G401 (cell line): ENCODE measurements at regions not wholly inside any gene's neighbourhood (a gene's known extent, or its start where the extent isn't known, plus 50 kb on each side); places are given as distances from the start of the nearest gene placed in this dataset.
"Not testable (repeated sequence)": the region's sequence is repeated elsewhere in the genome, so short reads cannot be mapped to it uniquely, and the experiment has no call there.

Experiments
- DNase-seq: peaks from one replicate; pipeline ENCODE4 v3.0.0-alpha.2; 2015; ENCODE audit warnings: low spot score
- in situ Hi-C: cut with HindIII; loops from 2 replicates; pipeline ENCODE4 v1.10.0; 2016; ENCODE audit warnings: low sequenced_read_pairs, mixed read lengths

DNA sequence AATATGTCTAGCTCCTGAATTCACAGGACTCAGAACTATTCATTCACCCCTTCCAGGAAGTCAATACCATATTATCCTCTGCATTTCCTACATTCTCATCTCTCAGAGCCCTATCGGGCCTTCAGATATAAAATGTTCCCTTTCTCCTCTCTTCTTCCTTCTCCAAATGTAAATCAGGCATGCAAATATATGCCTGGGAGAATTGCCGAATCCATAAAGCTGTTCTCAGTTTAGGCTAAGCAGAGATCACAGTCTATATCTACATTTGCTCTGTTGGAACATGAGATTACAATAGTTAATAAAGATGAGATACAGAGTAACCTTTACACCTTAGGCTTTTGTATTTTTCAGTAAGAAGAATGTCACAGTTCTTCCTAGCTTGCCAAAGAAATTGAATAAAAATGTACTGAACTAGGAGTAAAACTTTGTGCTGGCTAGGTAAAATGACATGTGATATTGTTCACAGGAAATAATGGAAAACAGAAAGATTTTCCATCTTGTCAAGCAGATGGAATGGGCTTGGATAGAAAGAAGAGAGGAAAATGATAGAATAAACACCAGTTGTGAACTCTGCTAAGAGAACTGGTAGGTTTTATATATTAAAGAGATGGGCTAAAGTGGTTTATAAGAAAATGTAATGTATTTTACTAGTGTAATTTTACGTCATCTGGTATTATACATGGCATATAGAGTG is 161.5 kb downstream of the NRIP1 start:
- no peak for DNase-seq
- in situ Hi-C loops: no loop called here

DNA sequence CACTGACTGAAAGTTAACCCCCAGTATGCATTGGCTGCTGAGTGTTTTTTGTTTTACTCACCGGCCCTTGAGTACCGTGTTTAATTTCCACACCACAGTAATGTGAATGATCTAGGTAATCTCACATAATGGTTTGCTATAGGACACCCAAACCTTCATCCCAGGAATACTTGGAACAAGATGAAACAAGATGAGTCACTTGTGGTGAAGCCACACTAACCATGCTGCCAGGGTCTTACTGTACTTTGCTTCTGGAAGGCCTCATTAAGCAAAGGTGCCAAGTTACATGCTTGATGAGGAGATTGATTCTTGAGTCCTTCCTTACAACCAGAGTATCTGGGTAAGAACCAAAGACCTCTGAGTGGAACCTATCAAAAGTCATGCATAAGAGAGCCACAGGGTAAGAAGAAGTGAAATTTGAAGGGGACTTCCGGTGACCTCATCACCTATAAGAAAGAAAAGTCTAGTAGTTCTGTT is 163.3 kb downstream of the NRIP1 start:
- DNase-seq: no peak
- in situ Hi-C loops: no loop called here

DNA sequence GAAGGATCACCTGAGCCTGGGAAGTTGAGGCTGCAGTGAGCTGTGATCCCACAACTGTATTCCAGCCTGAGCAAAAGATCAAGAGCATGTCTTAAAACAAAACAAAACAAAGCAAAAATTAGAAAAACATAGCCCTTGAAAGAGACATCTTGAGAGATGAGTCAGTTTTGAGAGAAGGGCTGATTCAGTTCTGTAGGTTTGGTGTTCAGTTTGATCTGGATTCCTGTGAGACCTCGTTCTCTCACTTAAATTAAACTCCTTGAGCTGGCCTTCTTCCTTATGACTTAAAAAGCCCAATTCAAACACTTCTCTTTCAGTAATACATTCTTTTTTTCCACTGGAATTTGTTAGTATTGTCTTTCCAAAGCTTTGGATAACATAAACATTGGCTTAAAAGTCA is 164.2 kb downstream of the NRIP1 start:
- no peak for DNase-seq
- in situ Hi-C loops: no loop called here

DNA sequence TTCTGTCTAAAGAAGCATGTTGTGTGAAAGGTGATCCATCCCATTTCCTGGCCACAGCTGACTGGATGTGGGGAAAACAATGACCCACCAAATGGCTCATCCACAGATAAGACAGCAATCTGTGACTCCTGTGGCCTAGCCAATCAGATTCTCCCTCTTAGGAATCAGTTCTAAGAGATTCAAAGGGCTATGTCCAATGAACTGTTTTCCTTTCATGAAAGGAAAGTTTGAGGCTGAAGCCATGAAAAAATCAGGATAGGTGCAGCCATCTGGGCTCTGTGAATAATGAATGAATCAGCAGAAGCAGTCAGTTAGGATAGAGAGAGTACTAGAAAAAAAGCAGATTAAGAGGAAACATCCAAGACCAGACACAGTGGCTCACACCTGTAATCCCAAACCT is 164.7 kb downstream of the NRIP1 start:
- in situ Hi-C loops: no loop called here
- DNase-seq: no peak

DNA sequence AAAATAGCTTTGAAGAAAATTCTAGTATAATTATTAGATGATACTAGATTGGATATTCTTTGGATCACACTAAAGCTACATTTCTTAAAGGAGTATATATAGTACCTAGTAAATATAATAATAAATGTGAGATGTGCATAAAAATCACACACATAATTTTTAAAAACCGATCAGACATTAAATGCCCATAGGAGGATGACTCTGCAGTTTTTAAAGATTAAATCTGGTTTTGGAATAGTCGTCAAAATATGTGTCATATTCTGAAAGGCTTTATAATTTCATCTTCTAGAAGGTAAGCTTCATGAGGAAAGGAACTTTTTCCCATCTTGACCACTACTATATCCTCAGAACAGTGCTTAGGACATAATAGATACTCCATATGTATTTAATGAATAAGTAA is 169.0 kb downstream of the NRIP1 start:
- in situ Hi-C loops: no loop called here
- no peak for DNase-seq

DNA sequence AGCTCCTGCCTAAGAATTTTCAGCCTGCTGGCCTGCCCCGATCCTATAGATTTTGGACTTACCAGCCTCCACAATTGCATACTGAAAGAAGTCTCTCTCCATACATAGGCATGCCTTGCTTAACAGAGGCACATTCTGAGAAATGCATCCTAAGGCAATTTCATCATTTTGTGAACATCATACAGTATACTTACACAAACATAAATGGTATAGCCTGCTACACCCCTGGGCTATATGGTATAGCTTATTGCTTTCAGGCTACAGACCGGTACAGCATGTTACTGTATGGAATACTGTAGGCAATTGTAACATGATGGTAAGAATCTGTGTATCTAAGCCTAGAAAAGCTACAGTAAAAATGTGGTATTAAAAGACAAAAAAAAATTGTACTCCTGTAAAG is 174.7 kb downstream of the NRIP1 start:
- in situ Hi-C loops: no loop called here
- no peak for DNase-seq

DNA sequence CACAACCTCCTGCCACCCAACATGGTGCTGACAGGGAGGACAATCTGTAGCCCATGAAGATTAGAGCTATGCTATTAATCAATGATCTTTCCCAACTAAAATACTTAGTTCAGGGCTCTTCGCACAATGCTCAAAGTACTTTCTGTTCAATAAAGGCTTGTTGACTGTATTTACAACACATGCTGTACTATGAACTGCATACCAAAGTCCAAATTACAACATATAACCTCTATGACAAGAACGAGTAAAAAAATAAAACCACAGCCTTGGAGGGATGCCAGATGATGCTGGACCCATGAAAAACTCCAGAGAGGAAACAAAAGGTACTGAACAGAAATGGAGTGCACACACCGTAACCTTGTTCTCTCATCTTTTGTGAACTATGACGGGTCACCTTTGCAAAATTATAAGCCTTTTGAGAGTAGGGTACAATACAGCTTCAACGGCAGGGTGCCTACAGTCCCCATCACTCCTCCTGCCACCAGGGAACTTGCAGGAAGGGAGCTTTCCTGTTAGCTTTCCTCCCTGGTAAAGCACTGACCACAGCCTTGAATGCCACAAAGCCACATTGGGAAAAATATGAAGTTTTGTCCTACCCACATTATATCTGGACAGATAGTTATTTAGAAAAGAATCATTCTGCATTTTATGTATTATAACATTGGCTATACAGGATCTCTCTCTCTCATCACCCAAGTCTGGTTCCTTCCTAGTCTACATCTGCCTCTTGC is 175.6 kb downstream of the NRIP1 start:
- in situ Hi-C loops: no loop called here
- no peak for DNase-seq

DNA sequence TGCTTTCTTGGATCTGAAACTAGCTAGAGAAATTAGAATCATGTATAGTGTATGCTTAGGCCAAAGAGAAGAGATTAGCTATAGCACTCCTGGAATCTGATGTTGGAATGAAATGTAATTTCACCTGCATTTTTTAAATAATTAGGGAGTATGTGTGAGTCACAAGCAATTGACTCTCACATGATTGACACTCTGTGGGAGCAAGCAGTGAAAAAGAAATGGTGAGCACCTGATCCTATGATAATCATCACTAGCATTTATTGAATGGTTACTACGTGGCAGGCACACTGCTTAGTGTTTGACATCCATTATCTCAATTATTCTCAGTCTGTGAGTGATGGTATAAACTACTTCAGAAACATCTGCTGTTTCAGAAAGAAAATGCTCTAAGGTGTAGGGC is 176.6 kb downstream of the NRIP1 start:
- no peak for DNase-seq
- in situ Hi-C loops: no loop called here

DNA sequence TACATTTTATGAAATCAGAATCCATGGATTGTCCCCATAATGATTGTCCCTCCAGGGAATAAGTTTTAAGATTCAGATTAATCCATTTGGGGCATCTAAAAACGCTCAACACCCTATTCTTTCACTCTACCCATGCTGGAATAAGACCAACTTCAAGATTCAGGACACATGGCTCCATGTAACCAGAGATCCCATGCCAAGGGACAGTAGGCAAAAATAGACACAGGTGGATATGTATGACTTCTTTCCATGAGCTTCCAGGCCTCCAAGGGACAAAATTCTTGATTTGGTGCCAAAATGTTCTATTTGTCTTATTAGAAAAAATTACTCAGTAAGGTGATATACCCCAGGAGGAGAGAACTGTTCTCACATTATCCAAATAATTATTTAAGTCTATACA is 178.8 kb downstream of the NRIP1 start:
- peak; percentile 75 for DNase-seq
- in situ Hi-C loops: no loop called here

DNA sequence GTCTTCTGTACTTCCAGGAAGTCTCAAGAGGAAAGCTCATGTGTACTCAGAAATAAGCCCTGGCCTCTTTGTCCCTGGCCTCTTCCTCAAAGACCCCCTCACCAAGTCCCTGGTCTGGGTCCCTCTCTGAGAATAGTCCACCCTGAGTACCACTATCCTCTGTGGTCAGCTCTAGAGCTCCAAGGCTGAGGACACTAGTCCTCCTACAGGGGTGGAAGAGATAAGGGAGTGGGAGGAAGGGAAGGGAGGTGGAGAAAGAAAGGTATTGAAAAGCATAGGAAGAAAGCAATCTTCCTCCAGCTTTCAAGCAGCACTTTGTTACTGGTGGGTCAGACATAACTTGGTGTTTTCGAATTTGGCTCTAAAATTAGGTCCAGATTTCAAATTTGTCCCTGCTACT is 181.4 kb downstream of the NRIP1 start:
- in situ Hi-C loops: no loop called here
- DNase-seq: no peak

DNA sequence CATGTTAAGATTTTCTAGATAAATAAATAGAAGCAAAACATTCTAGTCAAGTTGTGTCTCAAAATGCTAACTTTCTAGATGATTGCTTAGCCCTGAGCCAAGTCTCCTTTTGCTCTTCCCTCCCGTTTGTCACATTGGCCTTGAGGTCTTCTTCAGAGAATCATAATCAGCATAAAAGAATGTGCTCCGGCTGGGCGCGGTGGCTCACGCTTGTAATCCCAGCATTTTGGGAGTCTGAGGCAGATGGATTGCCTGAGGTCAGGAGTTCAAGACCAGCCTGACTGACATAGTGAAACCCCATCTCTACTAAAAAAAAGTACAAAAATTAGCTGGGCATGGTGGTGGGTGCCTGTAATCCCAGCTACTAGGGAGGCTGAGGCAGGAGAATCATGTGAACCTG is 182.3 kb downstream of the NRIP1 start:
- in situ Hi-C loops, DNase-seq: not testable (repeated sequence)

DNA sequence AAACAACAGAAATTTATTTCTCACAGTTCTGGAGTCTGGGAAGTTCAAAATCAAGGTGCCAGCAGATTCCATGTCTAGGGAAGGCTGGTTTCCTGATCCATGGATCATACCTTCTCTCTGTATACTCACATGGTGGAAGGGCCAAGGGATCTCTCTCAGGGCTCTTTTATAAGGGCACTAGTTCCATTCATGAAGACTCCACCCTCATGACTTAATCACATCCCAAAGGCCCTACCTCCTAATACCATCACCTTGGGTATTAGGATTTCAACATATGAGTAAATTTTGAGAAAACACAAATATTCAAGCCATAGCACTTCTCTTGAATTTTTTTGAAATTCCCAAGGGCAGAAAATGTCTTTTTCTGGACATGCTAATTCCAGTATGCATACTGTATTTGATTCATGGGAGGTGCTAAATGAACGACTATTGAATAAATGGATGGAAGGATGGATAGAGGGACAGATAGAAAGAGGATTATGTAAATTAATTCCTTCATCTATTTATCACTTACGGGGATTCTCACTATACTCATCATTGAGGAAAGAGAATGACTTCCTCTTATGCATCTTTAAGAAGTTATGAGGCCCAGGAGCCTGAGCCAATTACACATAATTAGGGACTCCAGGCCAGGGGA is 182.8 kb downstream of the NRIP1 start:
- no peak for DNase-seq
- in situ Hi-C loops: no loop called here

DNA sequence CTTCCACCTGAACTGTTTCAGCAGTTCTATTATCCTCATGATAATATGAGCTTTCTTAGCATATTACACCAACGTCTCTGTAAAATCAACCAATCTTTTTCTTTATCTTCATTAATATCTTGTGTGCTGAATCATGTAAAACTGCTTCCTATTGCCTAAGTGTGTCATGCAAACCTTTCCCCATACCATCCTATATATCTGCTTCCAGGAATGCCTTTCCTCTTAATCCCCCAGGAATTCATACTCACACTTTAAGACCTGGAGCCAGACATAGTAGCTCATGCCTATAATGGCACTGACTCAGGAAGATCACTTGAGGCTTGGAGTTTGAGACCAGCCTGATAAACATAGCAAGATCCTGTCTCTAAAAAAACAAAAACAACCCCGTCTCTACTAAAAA is 183.9 kb downstream of the NRIP1 start:
- no peak for DNase-seq
- in situ Hi-C loops: no loop called here

DNA sequence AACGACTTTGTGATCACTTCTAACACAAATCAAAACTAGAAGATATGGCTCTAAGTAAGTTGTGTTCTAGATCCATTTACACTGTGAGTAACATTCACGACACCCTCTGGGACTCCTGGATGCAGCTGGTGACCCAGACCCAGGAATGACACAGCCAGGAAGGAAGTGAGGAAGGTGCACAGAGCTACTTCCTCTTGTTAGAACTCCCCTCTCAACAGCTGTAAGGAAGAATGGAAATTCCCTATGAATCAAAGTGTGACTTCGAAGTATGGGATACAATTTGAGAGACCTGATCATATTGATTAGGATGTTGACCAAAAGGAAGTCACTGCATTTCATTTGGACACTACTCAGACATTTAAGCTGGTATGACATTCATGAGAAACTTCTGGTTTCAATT is 185.3 kb downstream of the NRIP1 start:
- no peak for DNase-seq
- in situ Hi-C loops: no loop called here

DNA sequence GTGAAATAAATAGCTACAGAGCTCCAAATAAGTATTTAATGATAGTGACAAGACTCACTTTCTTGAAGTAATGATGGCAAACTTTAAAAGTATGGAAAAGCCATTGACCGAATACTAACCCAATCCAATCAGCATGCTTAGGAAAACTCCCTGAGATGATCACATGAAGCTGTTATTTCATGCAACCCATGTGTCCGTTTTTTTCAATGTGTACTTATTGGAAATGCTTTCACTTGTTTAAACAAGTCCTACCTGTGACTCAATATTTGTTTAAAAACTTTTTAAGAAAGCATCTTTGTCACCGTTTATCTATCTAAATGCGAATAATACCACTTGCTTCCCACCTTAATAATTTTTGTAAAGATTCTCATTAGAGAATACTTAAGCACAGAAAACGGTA is 185.8 kb downstream of the NRIP1 start:
- DNase-seq: no peak
- in situ Hi-C loops: no loop called here

DNA sequence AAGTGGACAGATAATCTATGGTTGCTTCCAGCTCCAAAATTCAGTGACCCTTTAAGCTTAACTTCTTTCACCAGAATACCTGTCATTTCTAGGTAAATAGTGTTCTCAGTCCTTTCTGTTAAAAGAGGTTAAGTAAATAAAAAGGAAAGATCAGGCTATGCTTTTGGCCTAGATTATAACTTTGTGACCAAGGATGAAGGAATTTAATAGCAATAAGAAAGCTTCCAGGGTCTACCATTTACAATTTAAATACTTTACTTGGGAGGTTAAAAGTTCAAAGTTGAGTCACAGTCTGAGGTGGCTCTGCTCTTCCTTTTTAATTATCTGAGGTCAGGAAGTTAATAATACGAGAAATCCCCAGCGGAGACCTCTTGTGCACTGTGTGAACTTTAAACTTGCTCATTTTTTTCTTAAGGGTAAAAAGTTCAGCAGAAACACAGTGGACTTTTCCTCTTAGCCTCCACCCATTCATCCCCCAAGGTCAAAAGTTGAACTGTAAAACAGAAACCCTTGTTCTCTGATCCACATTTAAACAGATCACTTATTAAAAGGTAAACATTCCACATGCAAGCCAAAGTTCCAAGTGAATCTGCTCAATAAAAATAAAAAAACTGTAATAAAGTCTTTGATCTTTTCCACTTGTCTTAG is 187.1 kb downstream of the NRIP1 start:
- peak; percentile 46 for DNase-seq
- in situ Hi-C loops: no loop called here

DNA sequence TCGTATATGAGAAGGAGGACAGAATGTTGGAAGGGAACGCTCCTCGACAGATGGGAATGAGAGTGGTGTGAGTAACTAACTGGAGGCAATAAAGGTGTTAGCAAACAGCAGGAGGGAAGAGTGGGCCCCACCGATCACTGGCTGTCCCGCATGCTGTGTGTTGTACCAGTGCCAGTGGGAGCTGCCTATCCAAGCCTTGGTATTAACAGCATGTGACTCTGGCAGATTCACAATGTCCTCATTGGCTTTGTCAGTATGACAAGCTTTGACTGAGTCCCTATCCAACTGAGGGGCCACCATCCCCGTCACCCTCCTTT is 188.3 kb downstream of the NRIP1 start:
- in situ Hi-C loops: no loop called here
- DNase-seq: peak; percentile 69

DNA sequence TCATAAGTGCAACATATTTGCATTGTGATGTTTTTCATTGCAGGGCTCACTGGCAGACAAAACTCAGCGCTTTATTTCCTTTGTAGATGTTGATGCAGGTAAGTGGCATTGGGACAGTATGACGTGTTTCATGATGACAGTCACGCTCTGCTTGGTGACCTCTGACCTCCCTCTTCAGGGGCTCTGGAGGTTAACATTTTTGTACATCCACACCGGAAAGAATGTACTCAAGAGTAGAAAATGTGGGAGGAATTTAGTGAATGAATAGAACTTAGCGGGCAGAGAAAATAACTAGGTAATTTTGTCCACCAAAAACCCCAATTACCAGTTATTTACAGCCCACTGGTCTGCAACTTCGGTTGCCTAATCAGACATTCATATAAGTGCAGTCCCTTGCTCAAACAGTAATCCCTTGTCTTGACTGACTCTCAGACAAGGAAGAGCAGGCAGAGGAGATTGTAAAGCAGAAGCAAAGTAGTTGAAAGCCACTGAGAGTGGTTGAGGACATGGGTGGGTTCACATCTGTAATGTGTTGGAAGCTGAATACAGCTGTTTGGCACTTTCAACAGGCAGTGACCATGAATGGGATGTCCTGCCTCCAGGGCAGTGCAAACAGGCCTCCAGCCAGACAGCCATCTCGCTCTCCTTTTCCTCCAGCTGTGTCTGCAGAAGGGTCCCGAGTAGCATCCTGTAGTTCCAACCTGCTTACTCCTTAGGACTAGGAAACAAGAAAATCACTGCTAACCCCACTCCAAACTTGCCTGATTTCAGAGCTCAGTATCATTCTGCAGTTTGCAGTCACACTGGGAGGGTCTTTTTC is 188.9 kb downstream of the NRIP1 start:
- DNase-seq: no peak
- in situ Hi-C loops: no loop called here

DNA sequence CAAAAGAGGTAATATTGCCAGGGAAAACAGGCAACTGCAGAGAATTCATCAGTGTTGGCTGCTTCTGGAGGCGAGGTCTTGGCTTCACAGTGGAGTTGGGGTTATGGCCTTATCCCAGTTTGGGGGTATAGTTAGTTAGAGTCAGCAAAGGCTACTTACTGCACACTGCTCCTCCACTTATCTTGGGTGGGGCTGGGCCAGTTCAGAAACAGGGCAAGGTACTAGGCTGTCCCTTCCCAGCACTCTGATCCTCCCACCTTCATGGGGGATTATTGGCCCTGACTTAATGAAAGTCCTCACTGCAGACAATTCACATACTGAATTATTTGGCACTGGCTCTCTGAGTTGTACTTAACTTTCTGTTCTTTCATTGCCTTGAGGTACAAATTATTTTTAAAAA is 189.6 kb downstream of the NRIP1 start:
- no peak for DNase-seq
- in situ Hi-C loops: no loop called here
